GM13977 (cell line): ENCODE measurements at regions not wholly inside any gene's neighbourhood (a gene's known extent, or its start where the extent isn't known, plus 50 kb on each side); places are given as distances from the start of the nearest gene placed in this dataset.

Experiments
- DNase-seq: peaks from one replicate; pipeline ENCODE4 v3.0.0; 2012; ENCODE audit warnings: low spot score
- CTCF ChIP-seq: IDR thresholded peaks from 2 replicates; pipeline ENCODE4 v1.5.1; 2012; ENCODE audit warnings: mild to moderate bottlenecking, control low read depth; ENCODE audit not compliant: insufficient read depth; ENCODE audit errors: extremely low read depth, missing control alignments
- in situ Hi-C: fragments of 300-500 bp; cut with MboI; formaldehyde crosslinking; loops from one replicate; pipeline ENCODE4 v1.12.0; 2022; ENCODE audit warnings: low sequenced_read_pairs, low pct_unique_long_range_greater_than_20kb, mixed read lengths, inconsistent platforms; ENCODE audit not compliant: unreplicated experiment

GRCh38 chr2:8153258-8153718 lies 528.6 kb upstream of the ID2 start:
- TF ChIP-seq CTCF = no peak
- in situ Hi-C loops = no loop called here
- DNase-seq = no peak

GRCh38 chr2:8154270-8154669 lies 527.6 kb upstream of the ID2 start:
- DNase-seq = no peak

GRCh38 chr2:8154936-8155335 lies 526.9 kb upstream of the ID2 start:
- in situ Hi-C loops = no loop called here
- no peak for TF ChIP-seq CTCF
- no peak for DNase-seq

More at GRCh38 chr2:8154270-8154669, 527.6 kb upstream of the ID2 start:
- TF ChIP-seq CTCF = no peak
- in situ Hi-C loops = no loop called here

GRCh38 chr2:8157621-8158430 lies 524.0 kb upstream of the ID2 start:
- TF ChIP-seq CTCF = no peak
- in situ Hi-C loops = no loop called here
- no peak for DNase-seq

GRCh38 chr2:8158711-8159110 lies 523.1 kb upstream of the ID2 start:
- DNase-seq = no peak
- no peak for TF ChIP-seq CTCF
- in situ Hi-C loops = no loop called here

- in situ Hi-C loops = no loop called here
- TF ChIP-seq CTCF = no peak
- DNase-seq = no peak
Measured at GRCh38 chr2:8159211-8159965, 522.5 kb upstream of the ID2 start.
